ENCODE measurements at regions not wholly inside any gene's neighbourhood (a gene's known extent, or its start where the extent isn't known, plus 50 kb on each side); places are given as distances from the start of the nearest gene placed in this dataset.
"Not testable (repeated sequence)": the region's sequence is repeated elsewhere in the genome, so short reads cannot be mapped to it uniquely, and the experiment has no call there.

DNA sequence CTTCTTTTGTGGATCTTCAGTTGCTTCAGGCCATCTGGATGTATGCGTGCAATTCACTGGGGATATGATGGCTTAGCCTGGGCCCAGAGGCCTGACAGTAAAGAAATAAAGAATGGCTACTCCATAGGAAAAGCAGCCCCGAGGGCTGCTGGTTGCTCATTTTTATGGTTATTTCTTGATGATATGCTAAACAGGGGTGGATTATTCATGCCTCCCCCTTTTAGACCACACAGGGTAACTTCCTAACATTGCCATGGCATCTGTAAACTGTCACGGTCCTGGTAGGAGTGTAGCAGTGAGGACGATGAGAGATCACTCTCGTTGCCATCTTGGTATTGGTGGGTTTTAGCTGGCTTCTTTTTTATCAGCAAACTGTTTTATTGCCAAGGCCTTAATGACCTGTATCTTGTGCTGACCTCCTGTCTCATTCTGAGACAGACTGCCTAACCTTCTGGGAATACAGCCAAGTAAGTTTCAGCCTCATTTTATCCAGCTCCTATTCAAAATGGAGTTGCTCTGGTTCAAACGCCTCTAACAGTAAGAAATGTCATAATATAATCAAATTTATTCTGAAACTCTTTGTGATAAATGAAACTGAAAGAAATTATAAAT is 60.5 kb downstream of the DSEL start:
- no peak for ATAC-seq (ENCODE audit: low FRiP score)
- TF ChIP-seq, protein P1, sequence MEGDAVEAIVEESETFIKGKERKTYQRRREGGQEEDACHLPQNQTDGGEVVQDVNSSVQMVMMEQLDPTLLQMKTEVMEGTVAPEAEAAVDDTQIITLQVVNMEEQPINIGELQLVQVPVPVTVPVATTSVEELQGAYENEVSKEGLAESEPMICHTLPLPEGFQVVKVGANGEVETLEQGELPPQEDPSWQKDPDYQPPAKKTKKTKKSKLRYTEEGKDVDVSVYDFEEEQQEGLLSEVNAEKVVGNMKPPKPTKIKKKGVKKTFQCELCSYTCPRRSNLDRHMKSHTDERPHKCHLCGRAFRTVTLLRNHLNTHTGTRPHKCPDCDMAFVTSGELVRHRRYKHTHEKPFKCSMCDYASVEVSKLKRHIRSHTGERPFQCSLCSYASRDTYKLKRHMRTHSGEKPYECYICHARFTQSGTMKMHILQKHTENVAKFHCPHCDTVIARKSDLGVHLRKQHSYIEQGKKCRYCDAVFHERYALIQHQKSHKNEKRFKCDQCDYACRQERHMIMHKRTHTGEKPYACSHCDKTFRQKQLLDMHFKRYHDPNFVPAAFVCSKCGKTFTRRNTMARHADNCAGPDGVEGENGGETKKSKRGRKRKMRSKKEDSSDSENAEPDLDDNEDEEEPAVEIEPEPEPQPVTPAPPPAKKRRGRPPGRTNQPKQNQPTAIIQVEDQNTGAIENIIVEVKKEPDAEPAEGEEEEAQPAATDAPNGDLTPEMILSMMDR (IDR thresholded peaks at IDR 0.05): no peak

GRCh38 chr18:67453901-67454300 is 62.6 kb downstream of the DSEL start:
- ATAC-seq (ENCODE audit: low FRiP score) (no peak), DNase-seq (ENCODE audit: low spot score) (no peak)
- TF ChIP-seq, protein P1 (IDR thresholded peaks at IDR 0.05): no peak

More for the DNA sequence above, 60.5 kb downstream of the DSEL start:
- no peak for DNase-seq (ENCODE audit: low spot score)

DNA sequence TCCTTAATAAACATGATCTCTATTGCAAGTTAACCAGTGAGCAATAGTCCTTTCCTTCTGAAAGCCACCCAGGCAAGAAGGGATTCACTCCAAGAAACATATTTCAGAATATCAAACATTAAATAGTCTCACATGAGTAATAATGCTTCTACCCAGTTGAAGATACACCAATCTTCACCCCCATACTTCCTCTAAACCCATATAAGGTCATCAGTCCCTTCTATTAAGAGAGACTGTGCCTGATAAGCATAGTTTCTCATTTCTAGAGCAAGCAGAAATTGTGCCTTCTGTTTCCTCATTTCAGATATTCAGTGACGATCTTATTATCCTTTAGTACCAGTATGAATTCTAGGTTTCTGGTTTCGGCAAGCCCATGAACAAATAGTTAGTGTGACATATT is 64.6 kb downstream of the DSEL start:
- TF ChIP-seq, protein P1 (IDR thresholded peaks at IDR 0.05): no peak
- ATAC-seq (ENCODE audit: low FRiP score) (no peak), DNase-seq (ENCODE audit: low spot score) (no peak)

GRCh38 chr18:67451101-67451500 is 65.4 kb downstream of the DSEL start:
- ATAC-seq (ENCODE audit: low FRiP score); DNase-seq (ENCODE audit: low spot score): not testable (repeated sequence)

- DNase-seq (ENCODE audit: low spot score) (no peak), ATAC-seq (ENCODE audit: low FRiP score) (no peak)
- TF ChIP-seq, protein P1 (IDR thresholded peaks at IDR 0.05): no peak
Observed at GRCh38 chr18:67433971-67434370, 82.5 kb downstream of the DSEL start.

DNA sequence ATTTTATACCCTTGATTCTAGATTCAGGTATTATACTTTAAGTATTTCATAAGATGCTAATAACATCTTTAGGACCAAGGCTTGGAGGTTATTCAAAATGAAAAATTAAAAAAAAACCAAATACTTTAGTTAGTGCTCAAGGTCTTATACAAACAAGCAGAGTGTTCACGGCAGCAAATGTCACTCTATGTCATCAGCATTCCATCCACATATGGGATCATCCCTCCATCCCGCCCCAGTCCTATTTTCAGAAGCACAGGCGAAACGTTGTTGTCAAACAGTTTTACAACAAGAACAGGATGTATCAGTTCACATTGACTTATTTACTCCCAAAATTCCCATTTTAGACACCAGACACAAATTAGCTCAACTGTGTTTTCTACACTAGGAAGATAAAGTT is 83.7 kb downstream of the DSEL start:
- TF ChIP-seq, protein P1 (IDR thresholded peaks at IDR 0.05): no peak
- no peak for ATAC-seq (ENCODE audit: low FRiP score)
- no peak for DNase-seq (ENCODE audit: low spot score)

- TF ChIP-seq, protein P1 (IDR thresholded peaks at IDR 0.05): no peak
- no peak for ATAC-seq (ENCODE audit: low FRiP score)
Observed at GRCh38 chr18:67428805-67429204, 87.7 kb downstream of the DSEL start.

More at GRCh38 chr18:67428805-67429204, 87.7 kb downstream of the DSEL start:
- no peak for DNase-seq (ENCODE audit: low spot score)
